ENCODE measurements at regions not wholly inside any gene's neighbourhood (a gene's known extent, or its start where the extent isn't known, plus 50 kb on each side); places are given as distances from the start of the nearest gene placed in this dataset.
"Not testable (repeated sequence)": the region's sequence is repeated elsewhere in the genome, so short reads cannot be mapped to it uniquely, and the experiment has no call there.

DNA sequence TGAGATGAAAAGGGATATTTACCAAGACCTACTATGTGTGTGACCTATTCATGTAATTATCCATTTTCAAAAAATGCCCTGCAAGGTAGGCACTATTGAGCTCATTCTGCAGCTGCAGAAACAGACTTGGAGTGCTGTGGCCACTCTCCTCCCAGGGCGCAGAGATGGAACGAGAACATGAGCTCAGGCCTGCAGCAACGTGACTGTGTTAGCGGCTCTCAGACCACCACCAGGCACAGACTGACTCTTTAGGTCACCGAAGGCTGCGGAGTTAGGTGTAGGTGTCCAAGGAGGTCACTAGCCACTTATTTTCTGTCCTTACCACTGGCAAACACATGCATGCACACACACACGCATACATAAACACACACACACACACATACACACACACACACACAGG, 271.4 kb upstream of the DIO3 start:
- Histone ChIP-seq H3K4me3 (no peak overlapping the region), H3K27ac (no peak overlapping the region), H3K27me3 (no peaks in the 10 kb centered on the region), H3K9me3 (no peaks in the 10 kb centered on the region), H3K36me3 (no peaks in the 10 kb centered on the region), H3K4me1 (no peaks in the 10 kb centered on the region)
- intact Hi-C loops (cut with DNase I): no loop called here
- DNase-seq: no peak
- ATAC-seq: no peak
- TF ChIP-seq, protein P1, sequence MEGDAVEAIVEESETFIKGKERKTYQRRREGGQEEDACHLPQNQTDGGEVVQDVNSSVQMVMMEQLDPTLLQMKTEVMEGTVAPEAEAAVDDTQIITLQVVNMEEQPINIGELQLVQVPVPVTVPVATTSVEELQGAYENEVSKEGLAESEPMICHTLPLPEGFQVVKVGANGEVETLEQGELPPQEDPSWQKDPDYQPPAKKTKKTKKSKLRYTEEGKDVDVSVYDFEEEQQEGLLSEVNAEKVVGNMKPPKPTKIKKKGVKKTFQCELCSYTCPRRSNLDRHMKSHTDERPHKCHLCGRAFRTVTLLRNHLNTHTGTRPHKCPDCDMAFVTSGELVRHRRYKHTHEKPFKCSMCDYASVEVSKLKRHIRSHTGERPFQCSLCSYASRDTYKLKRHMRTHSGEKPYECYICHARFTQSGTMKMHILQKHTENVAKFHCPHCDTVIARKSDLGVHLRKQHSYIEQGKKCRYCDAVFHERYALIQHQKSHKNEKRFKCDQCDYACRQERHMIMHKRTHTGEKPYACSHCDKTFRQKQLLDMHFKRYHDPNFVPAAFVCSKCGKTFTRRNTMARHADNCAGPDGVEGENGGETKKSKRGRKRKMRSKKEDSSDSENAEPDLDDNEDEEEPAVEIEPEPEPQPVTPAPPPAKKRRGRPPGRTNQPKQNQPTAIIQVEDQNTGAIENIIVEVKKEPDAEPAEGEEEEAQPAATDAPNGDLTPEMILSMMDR (IDR thresholded peaks at IDR 0.05): no peak

DNA sequence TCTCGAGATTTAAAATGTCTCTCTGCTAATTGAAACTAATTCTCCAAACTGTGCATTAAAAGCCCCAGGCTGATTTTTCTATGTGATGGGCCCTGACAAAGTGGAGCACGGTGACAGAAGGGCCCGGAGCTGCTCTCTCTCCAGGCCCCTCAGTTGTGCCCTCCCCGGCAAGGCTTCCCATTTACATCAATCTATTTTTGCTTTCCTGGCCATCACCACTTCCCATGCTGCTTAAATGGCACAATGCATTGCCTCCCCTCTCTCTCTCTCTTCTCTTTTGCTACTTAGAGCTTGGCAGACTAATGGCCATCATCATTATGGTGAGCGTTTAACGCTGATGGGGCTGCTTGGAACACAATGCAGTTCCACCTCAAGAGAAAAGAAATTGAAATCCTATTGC, 270.7 kb upstream of the DIO3 start:
- intact Hi-C loops (cut with DNase I): no loop called here
- H3K27me3 ChIP-seq: no peaks in the 10 kb centered on the region

DNA sequence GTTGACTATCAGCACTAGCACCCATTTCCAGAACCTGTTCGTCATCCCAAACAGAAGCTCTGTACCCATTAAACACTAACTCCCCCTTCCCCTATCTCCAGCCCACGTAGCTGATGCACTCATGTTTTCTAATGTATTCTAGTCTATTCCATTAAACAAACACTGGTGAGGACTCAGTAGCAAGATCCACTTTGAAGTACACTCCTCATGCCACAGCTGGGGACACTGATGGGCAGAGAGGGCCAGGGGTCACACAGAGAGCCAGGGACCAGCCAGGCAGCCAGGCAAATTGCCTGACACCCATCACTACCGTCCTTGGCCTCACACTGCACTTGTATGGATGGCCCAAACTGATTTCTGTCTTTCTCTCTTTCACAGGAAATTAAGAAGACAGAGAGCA, 269.9 kb upstream of the DIO3 start:
- Histone ChIP-seq H3K9me3 (no peaks in the 10 kb centered on the region), H3K4me1 (no peaks in the 10 kb centered on the region), H3K27me3 (no peaks in the 10 kb centered on the region), H3K27ac (no peak overlapping the region), H3K4me3 (no peak overlapping the region), H3K36me3 (no peaks in the 10 kb centered on the region)
- intact Hi-C loops (cut with DNase I): no loop called here
- DNase-seq (no peak), ATAC-seq (no peak)
- TF ChIP-seq, protein P1 (IDR thresholded peaks at IDR 0.05): no peak

More for the DNA sequence above, 270.7 kb upstream of the DIO3 start:
- H3K9me3 ChIP-seq: no peaks in the 10 kb centered on the region
- H3K27ac ChIP-seq: no peak overlapping the region
- TF ChIP-seq, protein P1 (IDR thresholded peaks at IDR 0.05): no peak
- no peaks in the 10 kb centered on the region for H3K36me3 ChIP-seq
- no peaks in the 10 kb centered on the region for H3K4me1 ChIP-seq
- no peak for ATAC-seq
- H3K4me3 ChIP-seq: no peak overlapping the region
- DNase-seq: no peak

DNA sequence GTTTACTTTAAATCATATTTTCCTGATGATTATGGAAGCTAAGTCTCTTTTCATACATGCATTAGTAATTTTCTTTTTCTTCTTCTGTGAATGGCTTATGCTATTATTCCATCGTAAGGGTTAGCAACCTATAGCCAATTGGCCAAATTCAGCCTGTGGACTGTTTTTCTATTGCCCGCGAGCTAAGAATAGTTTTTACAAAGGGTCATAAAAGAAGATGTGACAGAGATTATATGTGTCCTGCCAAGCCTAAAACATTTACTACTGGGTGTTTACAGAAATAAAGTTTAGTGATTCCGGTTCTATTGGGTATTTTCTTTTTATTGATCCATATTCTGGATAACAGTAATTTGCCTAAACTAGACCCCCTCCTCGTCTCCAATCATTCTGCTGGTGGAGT, 268.8 kb upstream of the DIO3 start:
- H3K9me3 ChIP-seq: no peaks in the 10 kb centered on the region
- no peak overlapping the region for H3K27ac ChIP-seq
- no peak overlapping the region for H3K4me3 ChIP-seq
- no peaks in the 10 kb centered on the region for H3K27me3 ChIP-seq
- TF ChIP-seq, protein P1 (IDR thresholded peaks at IDR 0.05): no peak
- no peak for DNase-seq
- ATAC-seq: no peak
- no peaks in the 10 kb centered on the region for H3K4me1 ChIP-seq
- H3K36me3 ChIP-seq: no peaks in the 10 kb centered on the region
- intact Hi-C loops (cut with DNase I): no loop called here

DNA sequence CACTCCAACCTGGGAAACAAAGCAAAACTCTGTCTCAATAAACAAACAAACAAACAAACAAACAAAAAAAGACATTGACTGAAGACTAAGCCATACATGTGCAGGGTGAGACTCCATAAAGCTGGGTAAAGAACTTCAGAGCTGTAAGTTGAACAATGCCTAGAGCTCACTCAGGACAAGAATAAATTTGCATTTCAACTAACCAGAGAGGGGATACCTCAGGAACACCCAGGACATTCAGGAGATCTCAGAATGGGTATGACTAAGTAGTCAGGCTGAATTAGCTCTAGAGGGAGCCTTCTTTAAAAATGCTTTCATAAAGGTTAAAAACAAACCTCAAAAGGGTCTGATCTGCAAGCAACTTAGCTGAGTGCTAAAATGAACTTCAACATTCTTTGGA, 267.7 kb upstream of the DIO3 start:
- TF ChIP-seq, protein P1 (IDR thresholded peaks at IDR 0.05): no peak
- H3K36me3 ChIP-seq: no peaks in the 10 kb centered on the region
- no peaks in the 10 kb centered on the region for H3K27me3 ChIP-seq
- ATAC-seq (no peak), DNase-seq (no peak)
- no peaks in the 10 kb centered on the region for H3K9me3 ChIP-seq
- no peak overlapping the region for H3K27ac ChIP-seq
- intact Hi-C loops (cut with DNase I): no loop called here
- H3K4me1 ChIP-seq: no peaks in the 10 kb centered on the region
- no peak overlapping the region for H3K4me3 ChIP-seq

DNA sequence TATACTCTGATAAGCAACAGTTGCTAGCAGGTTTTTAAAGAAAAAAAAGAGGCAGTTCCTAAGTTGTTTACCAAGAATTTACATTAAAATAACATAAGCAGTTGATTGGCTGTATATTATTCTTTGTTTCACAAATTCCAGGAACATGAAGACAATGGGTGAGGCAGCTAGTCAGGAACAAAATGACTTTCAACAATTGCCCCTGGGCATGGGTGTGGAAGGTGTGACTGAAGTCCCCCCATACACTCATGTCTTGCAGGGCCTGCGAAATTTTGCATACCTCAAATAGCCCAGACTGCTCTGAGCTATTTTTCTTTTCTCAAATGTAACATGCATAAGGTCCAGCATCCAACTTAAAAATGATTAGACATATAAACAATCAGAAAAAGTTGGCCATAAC, 267.2 kb upstream of the DIO3 start:
- DNase-seq: no peak
- no peak overlapping the region for H3K27ac ChIP-seq
- H3K36me3 ChIP-seq: no peaks in the 10 kb centered on the region
- no peak overlapping the region for H3K4me3 ChIP-seq
- no peaks in the 10 kb centered on the region for H3K4me1 ChIP-seq
- intact Hi-C loops (cut with DNase I): no loop called here
- no peak for ATAC-seq
- TF ChIP-seq, protein P1 (IDR thresholded peaks at IDR 0.05): no peak
- H3K9me3 ChIP-seq: no peaks in the 10 kb centered on the region
- H3K27me3 ChIP-seq: no peaks in the 10 kb centered on the region

DNA sequence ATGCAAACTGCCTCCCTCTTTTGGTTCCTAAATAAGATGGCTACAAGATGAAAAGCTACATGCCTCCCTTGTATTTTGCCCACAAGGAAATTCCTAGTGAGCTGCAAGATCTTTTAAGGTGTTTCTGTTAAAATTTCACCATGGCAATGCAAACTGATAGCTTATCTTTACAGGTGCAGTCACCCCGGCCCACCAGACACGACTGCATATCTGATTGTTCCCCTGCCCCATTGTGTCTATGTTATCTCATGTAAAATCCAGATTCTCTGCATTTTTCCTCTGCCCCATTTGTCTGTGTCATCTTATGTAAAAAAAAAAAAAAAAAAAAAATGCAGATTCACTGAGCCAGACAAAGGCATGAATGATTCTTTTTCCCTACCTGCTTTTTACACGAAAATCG, 261.5 kb upstream of the DIO3 start:
- H3K27ac ChIP-seq; H3K9me3 ChIP-seq; H3K27me3 ChIP-seq; H3K36me3 ChIP-seq; H3K4me3 ChIP-seq; ATAC-seq; H3K4me1 ChIP-seq; intact Hi-C loops (cut with DNase I); DNase-seq: not testable (repeated sequence)

All from upper lobe of right lung (tissue), 1 donor.